ENCODE measurements at regions not wholly inside any gene's neighbourhood (a gene's known extent, or its start where the extent isn't known, plus 50 kb on each side); places are given as distances from the start of the nearest gene placed in this dataset.
A peak's percentile ranks its signal among the peaks of the same experiment; 100 is the strongest.

GRCh38 chr12:102344691-102345090, 135.7 kb downstream of the IGF1 start:
- TF ChIP-seq POLR2AphosphoS5 (IDR thresholded peaks at IDR 0.05) (no peak), CTCF (IDR thresholded peaks at IDR 0.05) (no peak), POLR2A (IDR thresholded peaks at IDR 0.05) (no peak)
- intact Hi-C loops (cut with DNase I) = no loop called here
- DNase-seq (ENCODE audit: low spot score) = no peak
- Histone ChIP-seq H3K4me1 (replicated peaks) (no peaks in the 10 kb centered on the region), H3K4me3 (no peak overlapping the region), H3K9me3 (no peaks in the 10 kb centered on the region), H3K27me3 (replicated peaks; ENCODE audit: insufficient read depth) (no peaks in the 10 kb centered on the region), H3K27ac (no peak overlapping the region), H3K36me3 (no peaks in the 10 kb centered on the region)

DNA sequence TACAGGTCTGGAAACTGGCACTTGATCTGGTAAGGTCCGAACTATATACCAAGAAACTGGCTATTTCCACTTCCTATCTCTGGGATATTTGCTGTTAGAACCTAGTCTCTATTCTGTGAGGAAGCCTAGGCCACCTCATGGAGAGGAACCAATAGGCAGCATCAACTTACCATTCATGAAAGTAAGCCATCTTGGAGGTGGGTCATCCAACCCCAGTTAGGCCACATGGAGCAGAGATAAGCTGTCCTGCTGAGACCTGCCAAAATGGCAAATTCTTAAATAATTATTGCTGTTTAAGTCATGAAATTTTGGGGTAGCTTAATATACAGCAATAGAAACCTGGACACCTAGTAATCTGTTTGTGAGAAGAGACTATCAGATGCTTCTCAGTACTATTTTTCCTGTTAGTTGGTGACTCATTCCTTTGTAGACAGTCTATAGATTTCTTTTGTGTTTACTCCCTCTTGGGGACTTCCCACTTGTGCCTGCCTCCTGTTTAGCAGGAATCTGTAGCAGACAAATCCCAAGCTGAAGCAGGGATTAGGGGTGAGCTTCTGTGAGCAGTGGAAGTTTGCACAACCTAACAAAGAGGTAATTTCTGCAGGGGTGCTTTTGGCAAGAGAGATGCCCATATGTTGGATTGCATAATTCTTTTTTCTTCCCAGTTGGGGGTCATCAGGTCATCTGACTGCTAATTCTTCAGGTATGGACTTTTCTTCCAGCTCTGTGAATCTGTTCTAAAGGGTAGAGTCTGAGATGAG, 136.8 kb downstream of the IGF1 start:
- no peak overlapping the region for H3K4me3 ChIP-seq
- no peak for DNase-seq (ENCODE audit: low spot score)
- intact Hi-C loops (cut with DNase I) = no loop called here

DNA sequence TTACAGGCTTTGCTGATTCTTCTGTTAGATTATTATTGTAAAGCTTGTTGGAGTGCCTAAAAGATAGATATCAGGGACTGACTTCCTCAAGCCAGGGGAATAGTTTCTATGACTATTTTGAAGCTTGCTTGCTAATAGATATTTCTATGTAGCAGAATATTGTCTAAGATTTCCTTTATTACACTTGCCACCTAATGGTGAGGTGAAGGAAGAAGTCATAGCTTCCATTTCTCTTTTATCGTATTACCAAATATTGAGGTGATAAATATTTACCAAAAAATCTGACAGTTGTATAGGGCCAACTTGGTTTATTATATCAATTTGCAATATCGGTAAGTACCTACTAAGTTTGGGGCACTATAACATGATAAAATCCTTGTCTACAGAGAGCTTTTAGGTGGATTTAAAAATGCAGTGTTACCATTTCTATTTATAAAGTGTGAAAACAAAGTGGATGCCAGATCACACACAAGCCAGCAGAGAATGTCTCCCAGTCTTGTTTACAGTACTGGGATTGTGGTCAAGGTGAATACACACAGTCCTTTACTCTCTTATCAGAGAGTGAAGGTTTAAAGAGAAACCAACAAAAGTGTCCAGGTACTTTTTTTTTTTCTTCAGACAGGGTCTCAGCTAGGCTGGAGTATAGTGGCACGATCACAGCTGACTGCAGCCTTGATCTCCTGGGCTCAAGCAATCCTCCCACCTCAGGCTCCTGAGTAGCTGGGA, 137.9 kb downstream of the IGF1 start:
- no peaks in the 10 kb centered on the region for H3K27me3 ChIP-seq (replicated peaks; ENCODE audit: insufficient read depth)
- no peak overlapping the region for H3K27ac ChIP-seq
- intact Hi-C loops (cut with DNase I) = no loop called here
- TF ChIP-seq POLR2A (IDR thresholded peaks at IDR 0.05) (no peak), POLR2AphosphoS5 (IDR thresholded peaks at IDR 0.05) (peak; percentile 74)
- no peaks in the 10 kb centered on the region for H3K36me3 ChIP-seq
- WGBS = 69% methylated on average over 3 of the region's 3 CpGs
- no peaks in the 10 kb centered on the region for H3K4me1 ChIP-seq (replicated peaks)
- peak; percentile 26 for DNase-seq (ENCODE audit: low spot score)
- H3K4me3 ChIP-seq = no peak overlapping the region
- no peaks in the 10 kb centered on the region for H3K9me3 ChIP-seq

More for the DNA sequence above, 136.8 kb downstream of the IGF1 start:
- no peak overlapping the region for H3K27ac ChIP-seq
- TF ChIP-seq POLR2A (IDR thresholded peaks at IDR 0.05) (no peak), POLR2AphosphoS5 (IDR thresholded peaks at IDR 0.05) (no peak), CTCF (IDR thresholded peaks at IDR 0.05) (no peak)
- no peaks in the 10 kb centered on the region for H3K4me1 ChIP-seq (replicated peaks)
- no peaks in the 10 kb centered on the region for H3K36me3 ChIP-seq
- H3K27me3 ChIP-seq (replicated peaks; ENCODE audit: insufficient read depth) = no peaks in the 10 kb centered on the region
- WGBS = 100% methylated on average over 1 of the region's 1 CpG
- H3K9me3 ChIP-seq = no peaks in the 10 kb centered on the region

- Histone ChIP-seq H3K27ac (no peak overlapping the region), H3K9me3 (no peaks in the 10 kb centered on the region), H3K36me3 (no peaks in the 10 kb centered on the region), H3K4me1 (replicated peaks) (no peaks in the 10 kb centered on the region), H3K4me3 (no peak overlapping the region), H3K27me3 (replicated peaks; ENCODE audit: insufficient read depth) (no peaks in the 10 kb centered on the region)
- intact Hi-C loops (cut with DNase I) = no loop called here
- no peak for TF ChIP-seq POLR2AphosphoS5 (IDR thresholded peaks at IDR 0.05)
- TF ChIP-seq POLR2A (IDR thresholded peaks at IDR 0.05) = no peak
- TF ChIP-seq CTCF (IDR thresholded peaks at IDR 0.05) = no peak
- no peak for DNase-seq (ENCODE audit: low spot score)
Observed at GRCh38 chr12:102334765-102335164, 137.1 kb upstream of the PMCH start.

DNA sequence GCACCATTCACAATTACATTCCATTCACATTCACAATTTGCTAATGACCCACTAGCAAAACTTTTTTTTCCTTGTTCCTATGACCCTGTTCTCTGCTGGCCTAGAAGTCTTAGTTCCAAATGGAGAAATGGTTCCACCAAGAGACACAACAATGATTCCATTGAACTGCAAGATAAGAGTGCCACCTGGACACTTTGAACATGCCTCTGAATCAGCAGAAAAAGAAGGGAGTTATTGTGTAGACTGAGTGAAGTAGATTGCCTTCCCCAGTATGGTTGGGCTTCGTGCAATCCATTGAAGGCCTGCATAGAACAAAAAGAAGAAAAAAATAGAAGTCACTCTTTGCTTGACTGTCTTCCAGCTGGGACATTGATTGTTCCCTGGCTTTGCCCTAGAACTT, 133.8 kb upstream of the PMCH start:
- no peaks in the 10 kb centered on the region for H3K27me3 ChIP-seq (replicated peaks; ENCODE audit: insufficient read depth)
- no peak for TF ChIP-seq CTCF (IDR thresholded peaks at IDR 0.05)
- no peak for TF ChIP-seq POLR2AphosphoS5 (IDR thresholded peaks at IDR 0.05)
- WGBS = 54% methylated on average over 1 of the region's 1 CpG
- no peaks in the 10 kb centered on the region for H3K4me1 ChIP-seq (replicated peaks)
- DNase-seq (ENCODE audit: low spot score) = no peak
- intact Hi-C loops (cut with DNase I) = no loop called here
- no peak overlapping the region for H3K27ac ChIP-seq
- no peaks in the 10 kb centered on the region for H3K36me3 ChIP-seq
- H3K4me3 ChIP-seq = no peak overlapping the region
- H3K9me3 ChIP-seq = no peaks in the 10 kb centered on the region

All from prostate gland (tissue), 2 donors.